Thyroid gland (tissue), 4 donors: ENCODE measurements at regions not wholly inside any gene's neighbourhood (a gene's known extent, or its start where the extent isn't known, plus 50 kb on each side); places are given as distances from the start of the nearest gene placed in this dataset.

Source experiments
- DNase-seq, 2 donors: peaks; one replicate each; pipeline ENCODE4 v3.0.0-alpha.2; 2019
- H3K27ac ChIP-seq, 3 donors: fragments of 200-600 bp; sonication (generic); 1 replicate in 2 of 3; 2 replicates in 1 of 3; pipeline ENCODE4 v1.5.1; 2016 to 2019; ENCODE audit warnings: mild to moderate bottlenecking in 1 of 3, moderate library complexity in 1 of 3
- H3K27me3 ChIP-seq: fragments of 200-600 bp; sonication (generic); one replicate; pipeline ENCODE4 v1.5.1; 2019
- H3K36me3 ChIP-seq, 2 donors: fragments of 200-600 bp; sonication (generic); one replicate each; pipeline ENCODE4 v1.5.1; 2016 to 2019
- H3K4me1 ChIP-seq, 2 donors: fragments of 200-600 bp; sonication (generic); one replicate each; pipeline ENCODE4 v1.5.1; 2017 to 2019
- H3K4me3 ChIP-seq, 3 donors: fragments of 200-600 bp; sonication (generic); replicated peaks in 1 of 3; 1 replicate in 2 of 3; 2 replicates in 1 of 3; pipeline ENCODE4 v1.5.1; 2016; ENCODE audit warnings: mild to moderate bottlenecking in 1 of 3
- H3K9me3 ChIP-seq: fragments of 200-600 bp; sonication (generic); one replicate; pipeline ENCODE4 v1.5.1; 2017
- POLR2A ChIP-seq, 2 donors: fragments of 450-650 bp; IDR thresholded peaks; one replicate each; pipeline ENCODE4 v1.6.1; 2017; ENCODE audit warnings: antibody characterized with exemption in 2 of 2, mild to moderate bottlenecking in 2 of 2, moderate library complexity in 1 of 2
- WGBS, 2 donors: methylation state at CpG; one replicate each; pipeline ENCODE4 v1.1.5; 2017; 5-methylcytosine and 5-hydroxymethylcytosine counted together
- intact Hi-C: fragments of 100-400 bp; cut with DNase I; formaldehyde crosslinking; loops from one replicate; pipeline ENCODE4 v1.15.1; 2023
- TF ChIP-seq, protein P1 (sequence below), 6 experiments: fragments of 200-600 bp in 3 of 6; fragments of 450-650 bp in 3 of 6; sonication (generic) in 3 of 6; IDR thresholded peaks; one replicate each; pipeline ENCODE4 v1.5.1; 2016 to 2019; ENCODE audit warnings: antibody characterized with exemption in 6 of 6, mild to moderate bottlenecking in 2 of 6, inconsistent platforms in 1 of 6, moderate library complexity in 1 of 6

DNA sequence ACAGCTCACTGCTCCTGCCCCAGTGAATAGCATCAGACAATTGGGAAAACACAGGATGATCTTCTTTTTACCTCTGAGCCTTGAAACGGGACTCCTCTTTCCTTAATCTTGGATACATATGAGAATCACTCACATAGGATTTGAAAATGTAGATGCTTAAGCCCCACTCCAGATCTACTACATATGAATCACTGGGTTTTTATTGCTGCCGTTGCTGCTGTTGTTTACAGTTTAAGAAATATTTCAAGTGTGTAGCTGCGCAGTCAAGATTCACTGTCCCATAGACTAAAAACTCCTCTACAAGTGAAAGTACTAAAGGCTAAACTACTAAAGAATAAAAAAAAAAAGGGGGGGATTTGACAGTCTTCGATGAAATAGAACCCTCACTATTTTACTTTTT is 765.9 kb downstream of the NTRK3 start:
- Histone ChIP-seq H3K4me3 (no peak overlapping the region), H3K27ac (no peak overlapping the region), H3K9me3 (no peaks in the 10 kb centered on the region), H3K36me3 (no peaks in the 10 kb centered on the region), H3K4me1 (no peaks in the 10 kb centered on the region), H3K27me3 (no peaks in the 10 kb centered on the region)
- 62 to 79% methylated on average over 4 of the region's 4 CpGs for WGBS, 2 donors
- DNase-seq, result no peak
- intact Hi-C loops, result no loop called here
- TF ChIP-seq, protein P1, sequence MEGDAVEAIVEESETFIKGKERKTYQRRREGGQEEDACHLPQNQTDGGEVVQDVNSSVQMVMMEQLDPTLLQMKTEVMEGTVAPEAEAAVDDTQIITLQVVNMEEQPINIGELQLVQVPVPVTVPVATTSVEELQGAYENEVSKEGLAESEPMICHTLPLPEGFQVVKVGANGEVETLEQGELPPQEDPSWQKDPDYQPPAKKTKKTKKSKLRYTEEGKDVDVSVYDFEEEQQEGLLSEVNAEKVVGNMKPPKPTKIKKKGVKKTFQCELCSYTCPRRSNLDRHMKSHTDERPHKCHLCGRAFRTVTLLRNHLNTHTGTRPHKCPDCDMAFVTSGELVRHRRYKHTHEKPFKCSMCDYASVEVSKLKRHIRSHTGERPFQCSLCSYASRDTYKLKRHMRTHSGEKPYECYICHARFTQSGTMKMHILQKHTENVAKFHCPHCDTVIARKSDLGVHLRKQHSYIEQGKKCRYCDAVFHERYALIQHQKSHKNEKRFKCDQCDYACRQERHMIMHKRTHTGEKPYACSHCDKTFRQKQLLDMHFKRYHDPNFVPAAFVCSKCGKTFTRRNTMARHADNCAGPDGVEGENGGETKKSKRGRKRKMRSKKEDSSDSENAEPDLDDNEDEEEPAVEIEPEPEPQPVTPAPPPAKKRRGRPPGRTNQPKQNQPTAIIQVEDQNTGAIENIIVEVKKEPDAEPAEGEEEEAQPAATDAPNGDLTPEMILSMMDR (IDR thresholded peaks at IDR 0.05), result no peak
- no peak for TF ChIP-seq POLR2A (IDR thresholded peaks at IDR 0.05)

DNA sequence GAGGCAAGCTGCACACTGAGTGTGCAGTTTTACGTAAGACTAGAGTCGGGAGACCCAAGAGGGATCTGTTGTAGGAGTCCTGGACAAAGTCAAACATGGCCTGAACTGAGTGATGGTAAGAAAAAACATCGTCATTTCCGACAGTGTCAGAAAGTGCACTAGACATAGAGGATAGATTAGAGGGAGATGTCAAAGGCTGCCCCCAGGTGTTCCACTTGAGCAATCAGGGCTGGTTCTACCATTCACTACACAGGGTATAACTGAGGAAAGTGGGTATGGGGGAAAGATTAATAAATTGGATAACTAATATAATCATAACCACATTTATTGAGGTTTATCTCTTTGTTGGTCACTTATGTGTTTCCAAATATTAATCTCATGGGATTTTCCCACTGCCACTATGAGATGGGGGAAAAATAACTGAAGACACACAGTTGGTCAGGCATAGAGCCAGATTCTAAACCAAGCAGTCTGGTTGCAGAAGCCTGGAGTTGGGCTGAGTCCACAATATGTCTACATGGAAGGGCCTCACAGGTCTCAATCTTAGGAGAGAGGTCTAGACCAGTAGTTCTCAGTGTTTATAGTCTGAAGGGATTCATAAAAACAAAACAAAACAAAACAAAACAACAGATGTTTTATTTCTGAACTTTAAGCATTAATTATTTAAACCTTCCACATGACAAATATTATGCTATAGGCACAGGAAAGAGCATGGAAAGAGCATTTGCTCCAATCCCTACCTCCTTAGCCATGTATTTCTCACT is 766.5 kb downstream of the NTRK3 start:
- TF ChIP-seq POLR2A (IDR thresholded peaks at IDR 0.05), result no peak
- TF ChIP-seq, protein P1 (IDR thresholded peaks at IDR 0.05), result no peak
- H3K4me1 ChIP-seq, result no peaks in the 10 kb centered on the region
- no peaks in the 10 kb centered on the region for H3K36me3 ChIP-seq
- no peaks in the 10 kb centered on the region for H3K9me3 ChIP-seq
- H3K4me3 ChIP-seq, result no peak overlapping the region
- H3K27ac ChIP-seq, result no peak overlapping the region
- DNase-seq, result no peak
- no peaks in the 10 kb centered on the region for H3K27me3 ChIP-seq
- 74 to 79% methylated on average over 4 of the region's 4 CpGs for whole genome bisulfite sequencing, 2 donors
- intact Hi-C loops, result no loop called here

DNA sequence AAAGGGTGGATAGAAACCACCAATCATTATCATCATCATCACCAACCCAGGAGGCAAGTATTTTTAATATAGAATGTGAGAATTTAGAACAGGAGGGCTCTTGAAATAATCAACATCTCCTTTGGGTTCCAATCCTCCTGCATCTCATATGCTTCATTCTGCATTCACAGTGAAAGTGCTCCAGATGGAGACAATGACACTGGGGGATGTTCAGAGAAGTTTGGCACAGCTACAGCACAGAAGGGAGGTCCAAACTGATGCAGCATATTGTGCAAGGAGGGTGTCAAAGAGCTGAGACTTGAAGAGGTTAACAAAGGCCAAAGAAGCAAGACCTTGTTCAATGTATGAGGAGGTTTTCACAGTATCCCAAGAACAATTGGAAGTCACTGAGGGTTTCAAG is 767.1 kb downstream of the NTRK3 start:
- Histone ChIP-seq H3K36me3 (no peaks in the 10 kb centered on the region), H3K9me3 (no peaks in the 10 kb centered on the region), H3K4me3 (no peak overlapping the region), H3K27ac (no peak overlapping the region), H3K27me3 (no peaks in the 10 kb centered on the region), H3K4me1 (no peaks in the 10 kb centered on the region)
- intact Hi-C loops, result no loop called here
- DNase-seq, result no peak
- TF ChIP-seq POLR2A (IDR thresholded peaks at IDR 0.05), result no peak
- TF ChIP-seq, protein P1 (IDR thresholded peaks at IDR 0.05), result no peak

DNA sequence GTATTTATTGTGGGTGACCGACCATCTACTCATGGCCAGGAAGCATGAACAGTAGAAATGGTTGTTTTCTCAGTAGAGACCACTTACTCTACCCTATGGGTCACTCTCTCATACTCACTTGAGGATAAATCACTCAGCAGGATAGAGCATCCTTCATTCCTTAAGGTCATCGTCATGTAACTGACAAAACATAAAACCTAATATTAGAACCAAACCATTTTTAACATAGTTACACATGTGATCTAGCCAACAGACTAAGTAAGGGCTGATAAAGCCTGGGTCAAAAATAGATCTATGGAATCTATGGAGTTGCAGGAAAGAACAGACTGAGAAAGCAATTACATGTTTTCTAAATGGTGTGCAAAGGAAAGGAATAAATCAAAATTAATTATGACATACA is 769.1 kb downstream of the NTRK3 start:
- H3K4me3 ChIP-seq, result no peak overlapping the region
- H3K9me3 ChIP-seq, result no peaks in the 10 kb centered on the region
- no peak for DNase-seq
- WGBS, 2 donors, result 40 to 58% methylated on average over 2 of the region's 2 CpGs
- no peak overlapping the region for H3K27ac ChIP-seq
- intact Hi-C loops, result no loop called here
- H3K36me3 ChIP-seq, result no peaks in the 10 kb centered on the region
- H3K4me1 ChIP-seq, result no peaks in the 10 kb centered on the region
- H3K27me3 ChIP-seq, result no peaks in the 10 kb centered on the region
- TF ChIP-seq POLR2A (IDR thresholded peaks at IDR 0.05), result no peak
- TF ChIP-seq, protein P1 (IDR thresholded peaks at IDR 0.05), result no peak

DNA sequence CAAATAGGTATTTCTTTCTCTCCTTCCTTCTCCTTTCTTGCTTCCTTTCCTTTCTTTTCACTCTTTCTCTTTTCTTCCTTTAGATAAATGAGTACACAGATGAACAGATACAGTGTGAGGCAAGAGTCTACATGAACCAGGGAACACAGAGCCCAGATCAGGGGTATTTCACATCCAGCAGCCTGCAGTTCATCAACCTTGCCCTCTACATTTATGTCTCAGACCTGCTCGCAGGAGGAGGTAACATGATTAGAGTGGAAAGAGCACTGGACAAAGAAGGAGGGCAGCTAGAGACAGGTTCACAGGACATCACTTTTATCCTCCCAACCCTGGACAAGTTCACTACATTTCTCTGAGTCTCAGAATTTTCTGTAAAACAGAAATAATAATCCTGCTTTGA is 773.1 kb downstream of the NTRK3 start:
- no peaks in the 10 kb centered on the region for H3K4me1 ChIP-seq
- no peaks in the 10 kb centered on the region for H3K9me3 ChIP-seq
- H3K4me3 ChIP-seq, result no peak overlapping the region
- 74 to 85% methylated on average over 1 of the region's 1 CpG for WGBS, 2 donors
- intact Hi-C loops, result no loop called here
- no peaks in the 10 kb centered on the region for H3K27me3 ChIP-seq
- H3K36me3 ChIP-seq, result no peaks in the 10 kb centered on the region
- no peak overlapping the region for H3K27ac ChIP-seq
- DNase-seq, result no peak
- TF ChIP-seq, protein P1 (IDR thresholded peaks at IDR 0.05), result no peak
